BJ (cell line): ENCODE measurements at regions not wholly inside any gene's neighbourhood (a gene's known extent, or its start where the extent isn't known, plus 50 kb on each side); places are given as distances from the start of the nearest gene placed in this dataset.

Source experiments
- CTCF ChIA-PET: fragments of 350-600 bp; formaldehyde crosslinking; extraction: SDS; loops from one replicate; lab custom pipeline; 2021; ENCODE audit warnings: antibody characterized with exemption, inconsistent platforms; lab: Yijun Ruan, JAX
- POLR2A ChIA-PET: fragments of 300-600 bp; sonication (Branson Sonifier 250); formaldehyde crosslinking; extraction: SDS; loops from one replicate; lab custom pipeline; 2021; ENCODE audit warnings: antibody characterized with exemption; lab: Charles Lee
- DNase-seq: peaks from one replicate; pipeline ENCODE4 v3.0.0-alpha.2; 2011; ENCODE audit warnings: low read depth
- H3K27me3 ChIP-seq: 2 replicates; pipeline ENCODE4 v1.6.0; 2011; ENCODE audit warnings: low read length; ENCODE audit not compliant: control insufficient read depth, insufficient read depth
- H3K36me3 ChIP-seq: 2 replicates; pipeline ENCODE4 v1.5.1; 2011; ENCODE audit warnings: low read length; ENCODE audit not compliant: control insufficient read depth, insufficient read depth
- H3K4me3 ChIP-seq: 2 replicates; pipeline ENCODE4 v1.5.1; 2011; ENCODE audit warnings: low read depth, mild to moderate bottlenecking, control low read depth, low read length
- CTCF ChIP-seq: IDR thresholded peaks from 2 replicates; pipeline ENCODE4 v1.5.1; 2011; ENCODE audit warnings: low read depth, mild to moderate bottlenecking, control low read depth, inconsistent platforms, low read length, moderate library complexity; ENCODE audit not compliant: insufficient read depth

GRCh38 chr18:62442391-62442790 lies 80.4 kb upstream of the ZCCHC2 start:
- POLR2A ChIA-PET, result no interaction called here
- peaks cover 5% of the 10 kb centered on the region for H3K27me3 ChIP-seq
- no peak overlapping the region for H3K4me3 ChIP-seq
- no peak for DNase-seq
- no peak for TF ChIP-seq CTCF
- CTCF ChIA-PET, result interaction anchor here (1.4 kb wide), 1 partner anchor 17 kb away, joined by 4 read pairs; no protein-coding TSS in a partner anchor
- H3K36me3 ChIP-seq, result no peaks in the 10 kb centered on the region

- ChIA-PET CTCF (interaction anchor here (0.9 to 1.2 kb wide), 4 partner anchors 9 to 20 kb away, joined by 3 to 4 read pairs (median 3); no protein-coding TSS in a partner anchor), POLR2A (no interaction called here)
- TF ChIP-seq CTCF, result no peak
- Histone ChIP-seq H3K36me3 (no peaks in the 10 kb centered on the region), H3K4me3 (no peak overlapping the region), H3K27me3 (peaks cover 5% of the 10 kb centered on the region)
- DNase-seq, result no peak
Observed at GRCh38 chr18:62445386-62445917, 77.4 kb upstream of the ZCCHC2 start.

DNA sequence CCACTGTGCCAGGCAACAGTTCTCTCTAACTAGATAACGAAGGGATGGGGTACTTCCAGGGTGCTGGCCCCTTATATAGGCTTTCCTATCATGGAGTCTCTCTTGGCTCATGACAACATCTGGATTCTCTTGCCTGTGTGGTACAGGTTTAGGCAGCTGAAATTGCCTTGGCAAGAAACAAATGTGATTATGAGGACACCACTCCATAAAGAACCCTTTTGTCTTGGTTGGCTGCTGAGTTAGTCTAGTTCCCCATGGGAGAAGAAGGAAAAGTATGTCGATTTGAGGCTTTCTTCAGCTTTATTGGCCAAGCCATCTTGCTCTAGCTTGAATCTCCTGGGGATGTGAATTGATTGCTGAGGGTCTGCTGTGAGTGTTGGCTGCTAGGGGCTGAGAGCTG lies 76.3 kb upstream of the ZCCHC2 start:
- H3K27me3 ChIP-seq, result peaks cover 5% of the 10 kb centered on the region
- H3K4me3 ChIP-seq, result no peak overlapping the region
- H3K36me3 ChIP-seq, result no peaks in the 10 kb centered on the region
- DNase-seq, result no peak
- no peak for TF ChIP-seq CTCF
- ChIA-PET POLR2A (no interaction called here), CTCF (interaction anchor here (0.8 kb wide), 1 partner anchor 11 kb away, joined by 3 read pairs; no protein-coding TSS in a partner anchor)

GRCh38 chr18:62447652-62448051 lies 75.2 kb upstream of the ZCCHC2 start:
- H3K36me3 ChIP-seq, result no peaks in the 10 kb centered on the region
- CTCF ChIA-PET, result interaction anchor here (1.2 kb wide), 1 partner anchor 11 kb away, joined by 4 read pairs; no protein-coding TSS in a partner anchor
- no peak overlapping the region for H3K4me3 ChIP-seq
- TF ChIP-seq CTCF, result no peak
- POLR2A ChIA-PET, result no interaction called here
- H3K27me3 ChIP-seq, result peaks cover 5% of the 10 kb centered on the region
- no peak for DNase-seq

- no peaks in the 10 kb centered on the region for H3K36me3 ChIP-seq
- H3K4me3 ChIP-seq, result no peak overlapping the region
- TF ChIP-seq CTCF, result no peak
- CTCF ChIA-PET, result interaction anchor here (0.6 to 1.2 kb wide), 2 partner anchors 11 to 272 kb away, joined by 3 to 4 read pairs; no protein-coding TSS in a partner anchor
- peaks cover 5% of the 10 kb centered on the region for H3K27me3 ChIP-seq
- POLR2A ChIA-PET, result no interaction called here
- no peak for DNase-seq
Observed at GRCh38 chr18:62448426-62448825, 74.4 kb upstream of the ZCCHC2 start.
